Fibroblast of skin of right biceps (primary cell): ENCODE measurements at regions not wholly inside any gene's neighbourhood (a gene's known extent, or its start where the extent isn't known, plus 50 kb on each side); places are given as distances from the start of the nearest gene placed in this dataset.
A peak's percentile ranks its signal among the peaks of the same experiment; 100 is the strongest.

Experiments
- DNase-seq: peaks from one replicate; pipeline ENCODE4 v3.0.0-alpha.2; 2013

DNA sequence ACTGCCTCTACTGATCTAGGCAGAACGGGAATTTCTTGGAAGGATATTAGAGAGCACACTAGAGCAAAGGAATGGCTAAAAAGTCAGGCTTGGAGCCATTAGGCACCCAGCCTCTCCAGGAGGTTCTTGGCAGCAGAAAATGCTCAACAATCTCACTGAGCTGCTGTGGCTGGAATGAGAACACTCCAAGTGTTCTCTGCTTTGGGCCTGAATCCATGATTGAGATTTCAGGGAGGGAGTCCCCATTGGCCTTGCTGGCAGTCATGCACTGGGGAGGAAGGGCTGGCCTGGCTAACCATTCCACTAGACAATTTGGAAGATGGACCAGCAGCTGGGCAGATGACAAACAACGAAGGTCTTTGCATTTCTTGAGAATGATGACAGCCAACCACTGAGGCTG lies 362.6 kb downstream of the SHQ1 start:
- no peak for DNase-seq

DNA sequence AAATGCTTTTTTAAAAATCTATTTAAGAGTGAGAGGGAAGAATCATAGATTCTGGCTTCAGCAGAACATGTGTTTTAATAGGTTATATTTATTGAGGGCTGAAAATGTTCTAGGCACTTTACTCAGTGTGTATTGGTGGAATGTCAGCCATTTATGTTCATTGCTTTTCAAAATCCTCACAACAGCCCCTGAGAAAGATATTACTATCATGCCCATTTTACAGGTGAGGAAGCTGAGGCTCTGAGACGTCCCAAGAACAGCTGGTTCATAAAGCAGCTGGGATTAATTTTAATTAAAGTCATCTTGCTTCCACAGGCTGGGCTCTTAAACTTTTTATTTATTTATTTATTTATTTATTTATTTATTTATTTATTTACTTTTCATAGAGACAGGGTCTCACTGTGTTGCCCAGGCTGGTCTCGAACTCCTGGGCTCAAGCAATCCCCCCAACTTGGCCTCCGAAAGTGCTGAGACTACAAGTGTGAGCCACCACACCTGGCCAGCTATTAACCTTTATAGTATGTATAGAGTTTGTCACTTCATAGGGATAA lies 364.6 kb downstream of the SHQ1 start:
- DNase-seq = no peak

DNA sequence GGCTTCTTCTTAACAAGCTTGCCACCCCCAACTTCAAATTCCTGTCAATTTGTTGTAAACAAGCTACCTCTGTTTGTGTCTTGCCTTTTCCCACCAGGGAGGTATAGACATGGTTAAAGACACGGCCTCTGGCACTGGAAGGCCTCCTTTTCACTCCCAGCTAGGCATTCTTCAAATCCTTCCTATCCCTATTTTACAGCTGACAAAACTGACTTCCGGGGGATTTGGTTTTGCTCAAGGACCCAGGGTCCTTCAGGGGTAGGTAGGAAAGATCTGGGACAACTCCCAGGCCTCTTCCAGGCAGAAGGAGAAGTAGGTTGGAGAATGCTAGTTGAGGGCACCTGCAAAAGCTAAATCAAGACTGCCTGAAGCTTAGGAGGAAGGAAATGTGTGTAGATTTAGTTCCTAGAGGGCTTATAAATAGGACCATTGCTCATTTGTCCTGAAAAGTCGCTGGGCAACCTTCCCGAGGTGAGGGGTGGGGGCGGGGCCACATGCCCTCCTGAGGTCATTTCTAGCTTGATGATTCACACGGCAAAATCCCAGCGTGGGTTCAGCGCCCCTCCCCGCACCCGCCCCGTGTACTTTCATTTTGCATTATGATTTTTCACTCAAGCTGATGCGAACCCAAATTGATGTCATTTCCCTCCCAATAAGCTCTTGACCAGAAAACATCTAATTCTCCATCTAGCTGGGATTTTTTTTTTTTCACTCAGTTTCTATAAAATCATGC lies 365.5 kb downstream of the SHQ1 start:
- peak; percentile 67 for DNase-seq

DNA sequence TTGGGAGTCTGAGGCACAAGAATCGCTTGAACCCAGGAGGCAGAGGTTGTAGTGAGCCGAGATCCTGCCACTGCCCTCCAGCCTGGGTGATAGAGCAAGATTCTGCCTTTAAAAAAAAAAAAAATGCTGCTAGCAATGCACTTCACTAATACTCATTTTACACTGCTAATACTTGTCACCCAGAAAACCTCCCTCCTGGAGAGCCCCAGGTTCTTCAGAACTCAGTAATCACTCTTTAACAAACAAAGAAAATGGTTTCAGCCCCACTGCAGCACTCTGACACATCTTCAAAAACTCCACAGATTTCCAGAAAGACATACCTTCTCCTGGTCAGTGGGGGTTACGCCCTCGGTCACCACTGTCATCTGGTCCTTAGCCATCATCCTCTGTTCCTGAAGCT lies 366.7 kb downstream of the SHQ1 start:
- no peak for DNase-seq

DNA sequence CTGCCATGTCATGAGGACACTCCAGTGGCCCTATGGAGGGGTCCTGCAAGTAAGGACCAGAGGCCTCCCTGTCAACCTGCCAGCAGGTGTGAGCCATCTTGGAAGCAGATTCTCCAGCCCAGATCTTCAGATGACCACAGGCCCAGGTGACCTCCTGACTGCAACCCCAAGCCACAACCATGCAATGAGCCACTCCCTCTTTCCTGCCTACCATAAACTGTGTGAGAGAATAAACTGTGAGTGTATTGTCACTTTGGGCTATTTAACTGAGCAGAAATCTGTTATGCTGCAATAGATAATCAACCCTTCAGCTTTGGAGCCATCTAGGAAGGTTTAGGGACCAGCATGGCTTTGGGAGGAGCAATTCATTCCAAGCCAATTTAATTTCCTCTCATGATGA lies 367.9 kb downstream of the SHQ1 start:
- DNase-seq = no peak

DNA sequence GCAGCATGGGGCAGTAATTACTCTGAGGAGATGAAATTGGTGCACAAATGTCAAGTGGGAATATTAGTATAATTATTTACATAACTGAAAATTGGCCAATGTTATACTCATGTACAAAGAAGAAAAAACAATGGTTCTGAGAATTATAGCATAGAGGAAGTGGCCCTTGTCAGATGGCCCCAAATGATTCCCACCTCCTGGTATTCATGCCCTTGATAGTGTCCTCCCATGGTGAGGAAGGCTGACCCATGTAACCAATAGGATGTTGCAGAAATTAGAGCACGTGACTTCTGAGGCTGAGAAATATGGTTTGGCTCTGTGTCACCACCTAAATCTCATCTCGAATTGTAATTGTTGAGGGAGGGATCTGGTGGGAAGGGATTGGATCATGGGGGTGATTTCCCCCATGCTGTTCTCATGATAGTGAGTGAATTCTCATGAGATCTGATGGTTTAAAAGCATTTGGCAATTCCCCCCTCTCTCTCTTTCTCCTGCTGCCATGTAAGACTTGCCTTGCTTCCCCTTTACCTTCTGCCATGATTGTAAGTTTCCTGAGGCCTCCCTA lies 368.5 kb downstream of the SHQ1 start:
- DNase-seq = no peak

DNA sequence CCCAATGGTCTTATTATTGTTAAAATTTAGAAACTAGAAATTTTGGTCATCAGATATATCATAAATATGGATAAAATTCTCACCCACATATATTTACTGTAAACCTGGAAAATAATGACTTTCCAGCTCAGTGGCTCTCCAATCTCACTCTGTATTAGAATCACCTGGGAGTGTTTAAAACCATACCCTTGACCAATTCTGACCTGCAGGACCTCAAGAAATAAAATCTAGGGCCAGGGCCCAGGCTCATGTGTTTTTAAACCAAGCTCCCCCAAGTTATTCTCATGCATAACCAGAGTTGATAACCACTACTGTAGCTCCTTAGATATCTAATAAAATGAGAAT lies 372.1 kb downstream of the SHQ1 start:
- DNase-seq = no peak

DNA sequence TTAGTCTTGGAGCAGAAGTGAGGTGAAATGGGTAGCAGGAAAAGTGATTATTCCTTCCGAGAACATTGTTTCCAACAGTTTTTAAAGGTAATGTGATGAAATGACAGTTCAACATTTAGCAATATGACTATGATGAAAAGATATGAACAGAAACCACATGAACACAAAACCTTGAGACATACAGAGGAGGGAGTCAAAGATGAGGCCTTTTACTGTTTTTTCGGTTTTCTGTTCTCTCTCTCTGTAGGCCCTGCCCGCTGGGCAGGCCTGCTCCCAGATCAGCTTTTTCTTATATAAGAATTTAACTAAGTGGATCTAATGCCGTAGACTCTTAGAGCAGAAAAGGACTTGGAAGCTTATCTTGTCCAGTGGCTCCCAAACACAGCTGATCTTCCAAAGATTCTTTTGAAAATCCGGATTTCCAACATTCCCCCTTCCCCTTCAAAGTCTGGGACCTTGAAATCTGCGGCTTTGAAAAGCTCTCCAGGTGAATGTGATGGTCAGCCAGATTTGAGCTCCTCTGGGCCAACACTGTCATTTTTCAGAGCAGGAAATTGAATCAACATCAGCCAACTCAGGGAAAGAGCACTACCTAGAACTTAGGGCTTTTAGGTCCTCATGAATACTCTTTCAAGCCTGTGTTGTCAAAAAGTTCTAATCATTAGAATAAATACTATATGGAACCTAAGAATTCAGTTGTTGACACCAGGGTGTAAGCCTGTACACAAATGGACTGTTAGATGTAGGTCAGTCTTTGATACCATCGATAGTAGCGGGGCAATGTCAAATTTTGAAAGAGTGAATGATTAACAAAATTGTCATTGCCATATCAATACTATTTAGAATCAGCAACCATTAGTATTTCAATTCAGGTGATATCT lies 372.7 kb downstream of the SHQ1 start:
- no peak for DNase-seq

DNA sequence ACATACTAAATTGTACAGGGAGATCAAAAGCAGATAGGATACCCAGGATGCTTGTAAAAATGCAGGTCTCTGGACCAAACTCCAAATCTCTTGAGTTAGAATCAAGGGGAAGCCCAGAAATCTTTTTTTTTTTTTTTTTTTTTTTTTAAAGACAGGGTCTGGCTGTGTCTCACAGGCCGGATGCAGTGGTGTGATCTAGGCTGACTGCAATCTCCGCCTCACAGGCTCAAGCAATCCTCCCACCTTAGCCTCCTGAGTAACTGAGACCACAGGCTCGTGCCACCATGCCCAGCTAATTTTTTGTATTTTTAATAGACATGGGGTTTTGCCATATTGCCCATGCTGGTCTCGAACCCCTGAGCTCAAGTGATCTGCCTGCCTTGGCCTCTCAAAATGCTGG lies 373.5 kb downstream of the SHQ1 start:
- no peak for DNase-seq

DNA sequence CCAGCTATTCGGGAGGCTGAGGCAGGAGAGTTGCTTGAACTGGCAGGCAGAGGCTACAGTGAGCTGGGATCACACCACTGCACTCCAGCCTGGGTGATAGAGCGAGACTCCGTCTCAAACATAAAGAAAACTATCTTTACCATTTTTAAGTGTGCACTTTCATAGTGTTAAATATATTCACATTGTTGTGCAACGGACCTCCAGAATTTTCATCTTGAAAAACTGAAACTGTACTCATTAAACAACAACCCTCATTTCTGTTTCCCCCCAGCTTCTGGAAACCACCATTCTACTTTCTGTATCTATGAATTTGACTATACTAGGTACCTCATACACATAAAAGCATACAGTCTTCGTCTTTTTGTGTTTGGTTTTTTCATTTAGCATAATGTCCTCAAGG lies 375.1 kb downstream of the SHQ1 start:
- DNase-seq = no peak

DNA sequence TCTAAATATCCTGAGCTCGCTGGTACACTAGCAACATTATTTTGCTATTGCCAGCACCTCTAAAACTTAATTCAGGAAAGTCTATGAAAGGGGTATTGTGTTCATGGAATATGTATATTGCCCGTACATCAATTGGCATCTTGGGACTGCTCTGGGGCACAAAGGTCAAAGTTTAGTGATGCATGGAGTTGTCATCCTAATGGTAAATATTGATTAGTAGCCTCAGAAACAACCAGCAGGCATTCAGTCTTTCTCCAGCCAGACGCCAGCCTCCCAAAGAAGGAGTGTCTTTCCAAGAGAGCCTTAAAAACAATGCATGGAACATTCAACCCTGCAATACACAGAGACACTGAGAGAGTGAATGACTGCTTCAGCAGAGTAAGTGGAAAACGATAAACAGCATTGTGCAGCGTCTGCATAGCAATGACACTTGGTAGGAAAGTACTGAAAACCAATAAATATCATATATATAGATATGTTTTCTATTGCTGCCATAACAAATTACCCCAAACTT lies 377.3 kb downstream of the SHQ1 start:
- no peak for DNase-seq

DNA sequence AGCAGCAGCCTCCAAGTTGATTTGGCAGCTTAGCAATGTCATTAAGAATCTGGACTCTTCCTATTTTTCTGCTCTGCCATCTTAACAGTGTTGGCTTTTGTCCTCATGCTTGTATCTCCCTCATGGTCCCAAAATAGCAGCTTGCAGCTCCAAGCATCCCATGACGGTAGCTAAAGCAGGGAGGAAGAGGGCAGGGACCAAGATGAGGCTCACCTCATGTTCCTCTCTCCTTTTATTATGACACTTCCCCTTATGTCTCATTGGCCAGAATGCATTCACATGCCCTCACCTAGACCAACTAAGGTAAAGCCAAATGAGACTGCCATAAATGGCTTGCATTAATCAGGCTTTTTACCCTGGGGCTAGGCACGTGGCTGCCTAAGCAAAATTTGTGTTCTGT lies 382.4 kb downstream of the SHQ1 start:
- no peak for DNase-seq

DNA sequence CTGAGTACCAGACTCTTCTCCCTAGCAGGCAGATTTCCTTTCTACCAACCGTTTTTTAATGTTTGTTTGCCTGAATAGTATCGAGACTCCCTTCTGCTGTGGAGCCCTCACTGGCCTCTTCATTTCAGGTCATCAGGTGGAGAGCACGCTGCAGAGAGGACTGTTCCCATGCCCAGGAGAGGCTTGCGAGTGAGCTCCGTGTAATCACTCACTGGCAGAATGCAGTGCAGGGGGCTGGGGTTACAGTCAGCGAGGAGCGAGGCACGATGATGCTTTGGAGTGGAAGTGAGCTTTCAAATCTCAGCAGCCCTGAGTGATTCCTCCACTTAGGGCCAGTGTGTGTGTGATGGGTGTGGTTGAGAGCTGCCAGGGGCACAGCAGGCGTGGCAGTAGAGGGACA lies 385.2 kb downstream of the SHQ1 start:
- no peak for DNase-seq

DNA sequence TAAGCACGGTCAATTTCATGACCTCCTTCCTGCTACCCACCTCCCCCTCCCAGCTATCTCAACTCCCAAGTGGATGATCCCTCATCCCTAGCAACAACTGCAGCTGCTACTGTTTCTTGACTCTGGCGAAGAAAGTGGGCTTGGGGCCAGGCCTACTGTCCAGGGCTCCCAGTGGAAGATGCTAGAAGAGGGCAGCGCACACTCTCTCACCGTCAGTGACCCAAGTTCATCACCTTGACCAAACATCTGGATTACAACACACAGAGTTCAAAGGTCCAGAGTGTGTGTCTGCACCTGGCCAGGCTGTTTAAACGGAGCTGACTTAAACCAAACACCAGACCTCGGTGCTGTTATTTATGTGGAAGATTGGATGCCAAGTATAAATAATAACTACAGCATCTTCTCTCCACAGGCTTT lies 385.6 kb downstream of the SHQ1 start:
- no peak for DNase-seq

DNA sequence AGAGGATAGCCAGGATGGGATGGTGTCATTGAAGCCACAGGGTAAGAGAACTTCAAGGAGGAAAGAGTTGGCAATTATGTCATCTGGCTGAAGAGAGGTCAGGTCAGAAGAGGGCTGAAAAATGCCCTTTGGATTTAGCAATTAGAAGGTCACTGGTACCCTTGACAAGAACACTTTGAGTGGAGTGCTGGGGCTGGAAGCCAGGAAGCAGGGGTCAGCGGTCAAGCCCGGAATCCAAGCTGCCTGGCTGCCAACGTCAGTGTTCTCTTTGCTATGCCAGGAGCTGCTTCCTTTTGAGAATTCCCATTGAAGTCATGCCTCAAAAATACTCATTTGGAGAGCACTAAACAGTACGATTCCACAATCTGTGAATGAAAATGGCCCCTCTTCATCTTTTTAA lies 386.5 kb downstream of the SHQ1 start:
- no peak for DNase-seq

DNA sequence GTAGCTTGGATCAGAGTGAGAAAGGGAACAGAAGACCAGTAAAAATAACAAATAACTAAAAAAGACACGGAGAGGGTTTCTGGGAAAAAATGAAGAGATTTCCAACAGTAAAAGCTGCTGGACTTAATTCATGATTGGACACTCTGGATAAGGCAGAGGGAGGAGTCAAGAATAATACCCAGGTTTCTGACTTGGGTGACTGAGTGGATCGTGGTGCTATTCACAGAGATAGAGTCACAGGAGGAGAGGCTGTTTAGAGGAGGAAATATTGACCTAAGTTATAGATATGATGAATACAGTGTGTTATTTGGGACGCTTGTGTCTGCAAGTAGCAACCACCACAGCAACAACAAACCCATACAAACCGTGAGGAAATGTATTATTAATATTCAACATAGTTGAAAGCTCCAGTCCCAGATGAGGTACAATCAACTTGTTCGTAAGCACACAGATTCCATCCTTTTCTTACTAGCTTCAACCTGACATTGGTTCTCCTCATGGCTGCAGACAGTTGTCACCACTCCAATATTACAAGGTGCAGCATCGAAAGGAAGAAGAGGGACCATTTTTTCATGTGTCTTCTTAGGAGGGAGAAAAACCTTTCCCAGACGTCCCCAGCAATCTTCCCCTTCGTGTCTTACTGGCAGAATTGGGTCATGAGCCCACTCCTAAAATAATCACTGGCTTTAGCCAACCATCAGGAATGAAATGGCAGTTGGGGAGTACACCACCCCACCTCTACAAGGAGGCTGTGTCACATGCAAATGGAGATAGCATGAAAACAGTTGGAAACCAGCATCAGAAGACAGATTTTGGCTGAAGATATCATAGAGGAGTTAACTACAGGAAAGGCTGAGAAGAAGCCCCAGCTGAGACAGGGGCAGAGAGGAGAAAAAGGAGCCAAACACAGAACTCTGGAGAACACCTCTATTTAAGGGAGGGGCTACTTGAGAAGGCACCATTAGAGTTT lies 387.8 kb downstream of the SHQ1 start:
- no peak for DNase-seq

DNA sequence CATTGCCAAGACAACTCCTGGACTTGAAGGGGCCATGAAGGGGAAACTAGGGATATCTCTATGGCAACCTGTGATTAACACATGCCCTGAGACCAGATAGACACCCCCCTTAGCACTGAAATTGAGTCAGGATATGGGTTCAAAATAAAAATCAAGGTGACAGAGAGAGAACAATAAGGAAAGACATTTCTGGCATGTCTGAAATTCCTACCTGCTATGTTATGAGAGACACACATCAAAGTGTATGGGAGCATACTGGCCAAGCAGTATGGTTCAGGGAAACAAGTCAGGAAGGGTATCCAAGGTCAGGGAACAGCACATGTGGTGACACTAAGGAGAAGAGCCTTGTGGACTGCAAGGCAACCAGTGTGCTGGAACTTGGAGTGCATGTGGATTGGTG lies 388.7 kb downstream of the SHQ1 start:
- no peak for DNase-seq

DNA sequence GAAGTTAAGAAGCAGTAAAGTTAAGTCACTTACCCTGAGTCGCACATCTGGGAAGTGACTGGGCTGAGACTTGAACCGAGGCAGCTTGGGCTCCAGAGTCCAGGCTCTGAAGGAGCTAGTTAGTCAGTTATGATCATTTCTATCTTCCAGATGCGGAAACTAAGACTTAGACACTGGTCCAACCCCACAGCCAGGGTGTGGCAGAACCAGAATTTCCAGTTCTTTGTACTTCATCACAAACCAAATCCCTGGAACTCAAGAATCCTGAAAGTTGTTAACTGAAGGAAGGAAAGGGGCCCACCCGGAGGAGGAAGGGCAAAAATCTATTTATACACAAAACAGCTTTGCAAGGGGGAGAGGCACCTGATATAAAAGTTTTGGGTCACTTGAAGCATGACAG lies 389.9 kb downstream of the SHQ1 start:
- DNase-seq = no peak

DNA sequence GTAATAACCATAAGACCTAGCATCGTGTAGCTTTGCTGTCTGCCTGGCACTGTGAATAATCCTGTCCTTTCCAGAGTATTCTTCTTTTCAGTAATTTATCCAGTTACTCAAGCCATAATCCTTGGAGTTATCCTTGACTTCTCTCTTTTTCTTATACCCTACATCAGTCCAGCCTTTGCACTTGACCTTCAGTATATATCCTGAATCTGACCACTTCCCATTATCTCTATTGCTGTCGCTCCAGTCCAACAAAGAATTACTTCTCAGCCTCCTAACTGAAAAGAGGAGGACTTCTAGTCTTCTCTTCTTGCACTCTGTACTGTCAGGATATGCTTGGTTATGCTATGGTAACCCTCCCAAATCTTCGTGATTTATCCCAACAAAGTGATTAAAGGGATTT lies 393.8 kb downstream of the SHQ1 start:
- DNase-seq = no peak

DNA sequence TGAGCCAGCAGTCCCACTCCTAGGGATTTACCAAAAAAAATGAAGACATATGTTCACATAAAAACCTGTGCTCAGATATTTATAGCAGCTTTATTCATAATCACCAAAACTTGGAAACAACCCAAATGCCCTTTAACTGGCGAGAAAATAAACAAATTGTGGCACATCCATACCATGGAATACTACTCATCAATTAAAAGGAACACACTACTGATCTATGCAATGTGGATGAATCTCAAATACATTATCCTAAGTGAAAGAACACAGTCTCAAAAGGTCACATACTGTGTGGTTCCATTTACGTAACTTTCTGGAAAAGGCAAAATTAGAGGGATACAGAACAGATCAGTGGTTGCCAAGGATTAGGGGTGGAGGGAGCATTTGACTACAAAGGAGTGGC lies 394.5 kb downstream of the SHQ1 start:
- peak; percentile 22 for DNase-seq

DNA sequence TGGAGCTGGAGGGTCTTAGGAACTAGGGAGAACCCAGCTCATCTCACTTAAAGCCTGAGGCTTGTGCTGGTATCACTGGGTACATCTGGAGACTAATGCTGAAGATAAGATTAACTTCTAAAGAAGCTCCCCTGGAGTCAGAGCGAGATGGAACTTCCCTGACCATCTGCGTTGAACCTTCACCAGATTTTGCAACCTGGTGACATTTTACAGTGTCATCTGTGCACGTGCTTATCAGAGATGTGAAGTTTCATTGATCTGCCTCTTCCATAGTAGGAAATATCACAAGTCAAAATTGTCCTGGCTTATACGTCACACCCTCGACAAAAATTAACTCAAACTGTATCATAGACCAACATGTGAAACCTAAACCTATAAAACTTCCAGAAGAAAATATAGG lies 395.5 kb downstream of the SHQ1 start:
- no peak for DNase-seq

DNA sequence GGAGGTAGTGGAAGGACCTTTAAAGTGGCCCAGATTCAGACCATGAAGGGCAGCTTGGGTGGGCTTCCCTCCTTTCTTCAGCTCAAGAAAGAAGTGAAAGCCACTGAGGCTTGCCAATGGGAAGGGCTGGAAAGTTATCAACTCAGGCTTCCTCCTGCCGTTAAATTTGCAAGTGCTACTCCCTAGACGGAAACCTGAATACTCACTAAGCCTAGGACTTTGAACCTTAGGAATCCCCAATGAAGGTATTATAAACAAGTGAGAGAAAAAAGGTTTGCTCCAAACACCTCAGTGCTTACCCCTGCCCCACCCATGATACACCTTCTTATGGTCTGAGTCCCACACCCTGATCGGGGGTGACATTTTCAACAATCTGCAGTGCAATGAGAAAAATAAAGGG lies 396.4 kb downstream of the SHQ1 start:
- DNase-seq = no peak

DNA sequence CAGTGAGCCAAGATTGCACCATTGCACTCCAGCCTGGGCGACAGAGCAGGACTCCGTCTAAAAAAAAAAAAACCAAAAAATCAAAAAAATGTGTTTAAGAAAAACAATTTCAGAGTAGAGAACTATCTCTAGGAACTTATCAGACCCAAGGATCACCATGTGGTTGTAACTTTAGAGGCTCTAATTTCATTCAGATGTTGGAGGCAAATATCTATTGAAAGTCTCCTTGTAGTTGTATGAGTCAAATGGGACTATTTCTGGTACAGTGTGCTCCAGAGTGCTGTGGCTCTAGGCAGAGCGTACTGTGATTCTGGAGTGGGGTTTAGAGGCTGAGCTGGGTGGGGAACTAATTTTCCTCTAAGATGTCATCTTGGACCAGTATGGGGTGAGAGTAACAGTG lies 398.7 kb downstream of the SHQ1 start:
- DNase-seq = peak; percentile 83
